Loucy (cell line): ENCODE measurements at regions not wholly inside any gene's neighbourhood (a gene's known extent, or its start where the extent isn't known, plus 50 kb on each side); places are given as distances from the start of the nearest gene placed in this dataset.

Experiments
- CTCF ChIP-seq: fragments of 200-600 bp; sonication (generic); conservative IDR thresholded peaks from 2 replicates; pipeline ENCODE4 v1.5.1; 2014; ENCODE audit warnings: mild to moderate bottlenecking, antibody characterized with exemption, low read length
- EZH2phosphoT487 ChIP-seq: fragments of 200-600 bp; IDR thresholded peaks from 2 replicates; pipeline ENCODE4 v1.6.1; 2018; ENCODE audit warnings: antibody characterized with exemption, mild to moderate bottlenecking, moderate library complexity, borderline replicate concordance

DNA sequence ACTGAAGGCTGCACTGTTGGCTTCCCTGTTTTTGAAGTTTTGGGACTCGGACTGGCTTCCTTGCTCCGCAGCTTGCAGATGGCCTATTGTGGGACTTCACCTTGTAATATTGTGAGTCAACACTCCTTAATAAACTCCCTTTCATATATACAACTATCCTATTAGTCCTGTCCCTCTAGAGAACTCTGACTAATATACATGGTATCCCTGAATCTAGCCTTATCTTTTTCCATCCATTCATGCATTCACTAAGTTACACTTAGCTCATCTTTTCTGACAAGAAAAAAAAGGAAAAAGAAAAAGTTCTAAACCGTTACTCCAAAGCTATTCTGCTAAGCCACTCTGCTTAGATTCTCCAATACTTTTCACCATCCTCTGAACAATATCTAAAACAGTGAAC lies 1260.2 kb upstream of the PCDH7 start:
- TF ChIP-seq CTCF (no peak), EZH2phosphoT487 (no peak)
